Adrenal gland (tissue), 9 donors: ENCODE measurements at regions not wholly inside any gene's neighbourhood (a gene's known extent, or its start where the extent isn't known, plus 50 kb on each side); places are given as distances from the start of the nearest gene placed in this dataset.

Experiments used
- DNase-seq, 7 donors: peaks; one replicate each; pipeline ENCODE4 v3.0.0-alpha.2; 2019 to 2020
- H3K27ac ChIP-seq, 5 donors: fragments of 200-600 bp; sonication (generic) in 4 of 5; 1 replicate in 3 of 5; 2 replicates in 2 of 5; pipeline versions ENCODE4 v1.5.1 to v1.8.0; 2016 to 2020; ENCODE audit warnings: mild to moderate bottlenecking in 1 of 5
- H3K27me3 ChIP-seq: fragments of 200-600 bp; 2 replicates; pipeline ENCODE4 v1.8.0; 2021
- H3K36me3 ChIP-seq, 2 donors: fragments of 200-600 bp; replicated peaks in 1 of 2; 1 replicate in 1 of 2; 2 replicates in 1 of 2; pipeline versions ENCODE4 v1.5.1 to v1.8.0; 2018 to 2022
- H3K4me1 ChIP-seq, 2 donors: fragments of 200-600 bp; replicated peaks in 1 of 2; 1 replicate in 1 of 2; 2 replicates in 1 of 2; pipeline versions ENCODE4 v1.5.1 to v1.8.0; 2018 to 2021
- H3K4me3 ChIP-seq, 4 donors: fragments of 200-600 bp; sonication (generic) in 3 of 4; one replicate each; pipeline ENCODE4 v1.5.1; 2016 to 2018
- H3K9me3 ChIP-seq, 3 donors: fragments of 200-600 bp; sonication (generic) in 1 of 3; replicated peaks in 1 of 3; 1 replicate in 2 of 3; 2 replicates in 1 of 3; pipeline versions ENCODE4 v1.5.1 to v1.8.0; 2016 to 2021
- POLR2A ChIP-seq, 2 donors: fragments of 450-650 bp; IDR thresholded peaks; one replicate each; pipeline ENCODE4 v1.6.1; 2017; ENCODE audit warnings: antibody characterized with exemption in 2 of 2, mild to moderate bottlenecking in 2 of 2, moderate library complexity in 1 of 2
- WGBS, 4 donors: extraction: QIAGEN DNeasy Blood & Tissue Kit in 2 of 4; methylation state at CpG; one replicate each; pipeline versions ENCODE4 v1.1.5 to v1.1.7; 2013 to 2017; 5-methylcytosine and 5-hydroxymethylcytosine counted together
- intact Hi-C, 2 donors: fragments of 100-400 bp; cut with DNase I; formaldehyde crosslinking; loops; one replicate each; pipeline versions ENCODE4 v1.14.1 to v1.15.0; 2022 to 2023
- TF ChIP-seq, protein P1 (sequence below), 6 experiments: fragments of 450-650 bp in 4 of 6; fragments of 200-600 bp in 2 of 6; sonication (generic) in 1 of 6; IDR thresholded peaks; 1 replicate in 5 of 6; 2 replicates in 1 of 6; pipeline versions ENCODE4 v1.5.1 to v1.8.0; 2016 to 2021; ENCODE audit warnings: antibody characterized with exemption in 6 of 6, mild to moderate bottlenecking in 2 of 6, moderate library complexity in 1 of 6
- donor health status: healthy with polysubstance abuse.
- donor health status: Bipolar disorder and iron deficiency.
- donor health status: DM: yes; HTN: yes; CAD: no.
- donor health status: DM: no; HTN: no; CAD: no.
- donor health status: DM: no; HTN: no; CAD: no.

- Histone ChIP-seq H3K9me3 (no peaks in the 10 kb centered on the region), H3K4me1 (peaks cover 0 to 4% of the 10 kb centered on the region in 2 donors), H3K4me3 (no peak overlapping the region), H3K27ac (no peak overlapping the region), H3K27me3 (no peaks in the 10 kb centered on the region), H3K36me3 (no peaks in the 10 kb centered on the region)
- WGBS, 4 donors, result 82 to 88% (median 83%) methylated on average over 2 of the region's 2 CpGs
- DNase-seq, result no peak
- intact Hi-C loops, result no loop called here
- no peak for TF ChIP-seq POLR2A (IDR thresholded peaks at IDR 0.05)
- TF ChIP-seq, protein P1, sequence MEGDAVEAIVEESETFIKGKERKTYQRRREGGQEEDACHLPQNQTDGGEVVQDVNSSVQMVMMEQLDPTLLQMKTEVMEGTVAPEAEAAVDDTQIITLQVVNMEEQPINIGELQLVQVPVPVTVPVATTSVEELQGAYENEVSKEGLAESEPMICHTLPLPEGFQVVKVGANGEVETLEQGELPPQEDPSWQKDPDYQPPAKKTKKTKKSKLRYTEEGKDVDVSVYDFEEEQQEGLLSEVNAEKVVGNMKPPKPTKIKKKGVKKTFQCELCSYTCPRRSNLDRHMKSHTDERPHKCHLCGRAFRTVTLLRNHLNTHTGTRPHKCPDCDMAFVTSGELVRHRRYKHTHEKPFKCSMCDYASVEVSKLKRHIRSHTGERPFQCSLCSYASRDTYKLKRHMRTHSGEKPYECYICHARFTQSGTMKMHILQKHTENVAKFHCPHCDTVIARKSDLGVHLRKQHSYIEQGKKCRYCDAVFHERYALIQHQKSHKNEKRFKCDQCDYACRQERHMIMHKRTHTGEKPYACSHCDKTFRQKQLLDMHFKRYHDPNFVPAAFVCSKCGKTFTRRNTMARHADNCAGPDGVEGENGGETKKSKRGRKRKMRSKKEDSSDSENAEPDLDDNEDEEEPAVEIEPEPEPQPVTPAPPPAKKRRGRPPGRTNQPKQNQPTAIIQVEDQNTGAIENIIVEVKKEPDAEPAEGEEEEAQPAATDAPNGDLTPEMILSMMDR (IDR thresholded peaks at IDR 0.05), result no peak
These were observed 792.8 kb downstream of the USP25 start for GRCh38 chr21:16522548-16522947.

DNA sequence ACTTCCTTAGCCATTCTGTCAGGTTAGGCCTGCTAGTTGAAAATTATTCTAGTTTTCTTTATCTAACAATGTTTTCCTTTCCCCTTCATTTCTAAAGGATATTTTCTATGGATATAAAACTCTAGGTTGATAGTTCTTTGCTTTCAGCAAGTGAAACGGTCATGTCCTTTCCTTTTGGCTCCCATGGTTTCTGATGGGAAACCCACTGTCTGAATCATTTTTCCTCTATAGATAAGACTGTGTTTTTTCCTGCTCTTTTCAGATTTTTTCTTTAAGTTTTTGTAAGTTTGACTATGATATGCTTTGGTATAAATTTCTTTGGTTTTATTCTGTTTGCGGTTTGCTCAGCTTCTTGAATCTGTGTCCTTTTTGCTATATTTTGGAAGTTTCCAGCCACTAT is 800.9 kb downstream of the USP25 start:
- no peak for DNase-seq
- 91 to 97% (median 93%) methylated on average over 2 of the region's 2 CpGs for WGBS, 4 donors
- H3K27me3 ChIP-seq, result no peaks in the 10 kb centered on the region
- peaks cover 20 to 21% of the 10 kb centered on the region in 2 donors for H3K4me1 ChIP-seq
- H3K27ac ChIP-seq, result no peak overlapping the region
- TF ChIP-seq POLR2A (IDR thresholded peaks at IDR 0.05), result no peak
- TF ChIP-seq, protein P1 (IDR thresholded peaks at IDR 0.05), result no peak
- H3K4me3 ChIP-seq, result no peak overlapping the region
- no peaks in the 10 kb centered on the region for H3K9me3 ChIP-seq
- intact Hi-C loops, result no loop called here
- H3K36me3 ChIP-seq, result no peaks in the 10 kb centered on the region

- no peak for DNase-seq
- Histone ChIP-seq H3K27ac (peak overlapping the region in 3 of 5 donors; percentile 76 to 86 (median 85)), H3K9me3 (no peaks in the 10 kb centered on the region), H3K4me3 (no peak overlapping the region), H3K4me1 (peaks cover 20 to 21% of the 10 kb centered on the region in 2 donors), H3K27me3 (no peaks in the 10 kb centered on the region), H3K36me3 (no peaks in the 10 kb centered on the region)
- TF ChIP-seq POLR2A (IDR thresholded peaks at IDR 0.05), result no peak
- TF ChIP-seq, protein P1 (IDR thresholded peaks at IDR 0.05), result no peak
- WGBS, 4 donors, result 49 to 62% (median 53%) methylated on average over 4 of the region's 4 CpGs
- intact Hi-C loops, result no loop called here
These were observed 803.1 kb downstream of the USP25 start for GRCh38 chr21:16532840-16533239.

GRCh38 chr21:16533692-16534407 is 804.1 kb downstream of the USP25 start:
- intact Hi-C loops, result no loop called here
- peak overlapping the region in 1 of 4 donors; percentile 51 for H3K4me3 ChIP-seq
- H3K27ac ChIP-seq, result peak overlapping the region; percentile 58 to 86 (median 76)
- TF ChIP-seq POLR2A (IDR thresholded peaks at IDR 0.05), result no peak
- TF ChIP-seq, protein P1 (IDR thresholded peaks at IDR 0.05), result no peak
- 52 to 56% (median 54%) methylated on average over 9 of the region's 9 CpGs for WGBS, 4 donors
- no peaks in the 10 kb centered on the region for H3K36me3 ChIP-seq
- no peak for DNase-seq
- no peaks in the 10 kb centered on the region for H3K27me3 ChIP-seq
- H3K9me3 ChIP-seq, result no peaks in the 10 kb centered on the region
- H3K4me1 ChIP-seq, result peaks cover 20 to 21% of the 10 kb centered on the region in 2 donors
